GM20431 (cell line): ENCODE measurements at regions not wholly inside any gene's neighbourhood (a gene's known extent, or its start where the extent isn't known, plus 50 kb on each side); places are given as distances from the start of the nearest gene placed in this dataset.

Experiments
- in situ Hi-C: fragments of 300-500 bp; cut with MseI, MboI; formaldehyde crosslinking; loops from one replicate; pipeline ENCODE4 v1.15.0; 2020; ENCODE audit warnings: low sequenced_read_pairs; ENCODE audit not compliant: unreplicated experiment

GRCh38 chr12:93122569-93123091 is 193.5 kb upstream of the EEA1 start:
- in situ Hi-C loops: no loop called here

- in situ Hi-C loops: no loop called here
Observed at GRCh38 chr12:93125126-93125525, 196.0 kb upstream of the EEA1 start.

GRCh38 chr12:93126069-93126474 is 197.0 kb upstream of the EEA1 start:
- in situ Hi-C loops: no loop called here

- in situ Hi-C loops: no loop called here
Observed at GRCh38 chr12:93127107-93127560, 198.0 kb upstream of the EEA1 start.

- in situ Hi-C loops: no loop called here
Observed at GRCh38 chr12:93127582-93128331, 198.7 kb upstream of the EEA1 start.

- in situ Hi-C loops: no loop called here
Observed at GRCh38 chr12:93128332-93128707, 199.2 kb upstream of the EEA1 start.

- in situ Hi-C loops: no loop called here
Observed at GRCh38 chr12:93130366-93131054, 201.4 kb upstream of the EEA1 start.

- in situ Hi-C loops: no loop called here
Observed at GRCh38 chr12:93133361-93133760, 204.3 kb upstream of the EEA1 start.

- in situ Hi-C loops: no loop called here
Observed at GRCh38 chr12:93134175-93134890, 205.2 kb upstream of the EEA1 start.

GRCh38 chr12:93134893-93135285 is 205.8 kb upstream of the EEA1 start:
- in situ Hi-C loops: no loop called here

- in situ Hi-C loops: no loop called here
Observed at GRCh38 chr12:93135286-93136239, 206.5 kb upstream of the EEA1 start.

GRCh38 chr12:93136253-93137055 is 207.4 kb upstream of the EEA1 start:
- in situ Hi-C loops: no loop called here

- in situ Hi-C loops: no loop called here
Observed at GRCh38 chr12:93137656-93138612, 208.8 kb upstream of the EEA1 start.

GRCh38 chr12:93139028-93139665 is 210.1 kb upstream of the EEA1 start:
- in situ Hi-C loops: no loop called here

- in situ Hi-C loops: no loop called here
Observed at GRCh38 chr12:93140325-93140724, 211.2 kb upstream of the EEA1 start.

- in situ Hi-C loops: no loop called here
Observed at GRCh38 chr12:93140801-93141200, 211.7 kb upstream of the EEA1 start.

- in situ Hi-C loops: no loop called here
Observed at GRCh38 chr12:93142881-93143280, 213.8 kb upstream of the EEA1 start.
